H1 (cell line): ENCODE measurements at regions not wholly inside any gene's neighbourhood (a gene's known extent, or its start where the extent isn't known, plus 50 kb on each side); places are given as distances from the start of the nearest gene placed in this dataset.

Source experiments
- CTCF ChIA-PET: fragments of 300-600 bp; sonication (Branson Sonifier 250); formaldehyde crosslinking; loops from one replicate; lab custom pipeline; 2021; ENCODE audit not compliant: partially characterized antibody; lab: Charles Lee
- POLR2A ChIA-PET: fragments of 300-600 bp; sonication (Branson Sonifier 250); formaldehyde crosslinking; loops from one replicate; lab custom pipeline; 2021; ENCODE audit warnings: inconsistent platforms; ENCODE audit not compliant: partially characterized antibody; lab: Charles Lee
- DNase-seq, 2 experiments: peaks; one replicate each; pipeline versions ENCODE4 v3.0.0 to v3.0.0-alpha.2; 2010 to 2022; ENCODE audit warnings: low spot score in 2 of 2, low read depth in 1 of 2, mixed read lengths in 1 of 2
- FAIRE-seq: peaks from 2 replicates; lab custom pipeline; 2011; peaks lifted over from hg19 to GRCh38; lab: Jason Lieb, UNC
- H2AFZ ChIP-seq: 2 replicates; pipeline ENCODE4 v1.8.1; 2012; ENCODE audit warnings: low read length, inconsistent platforms
- H2AK5ac ChIP-seq: 2 replicates; pipeline ENCODE4 v1.6.1; 2013; ENCODE audit warnings: low read depth, low read length
- H2BK120ac ChIP-seq: replicated peaks from 2 replicates; pipeline ENCODE3; 2013; ENCODE audit warnings: low read depth, low read length, inconsistent platforms
- H2BK12ac ChIP-seq: 2 replicates; pipeline ENCODE4 v1.6.1; 2013; ENCODE audit warnings: low read depth, low read length
- H2BK15ac ChIP-seq: 2 replicates; pipeline ENCODE4 v1.6.1; 2013; ENCODE audit warnings: low read length
- H2BK20ac ChIP-seq: 2 replicates; pipeline ENCODE4 v1.6.1; 2013; ENCODE audit warnings: low read length
- H2BK5ac ChIP-seq: 2 replicates; pipeline ENCODE4 v1.6.1; 2013; ENCODE audit warnings: low read depth, low read length
- H3K14ac ChIP-seq: 2 replicates; pipeline ENCODE4 v1.6.1; 2013; ENCODE audit warnings: inconsistent platforms; ENCODE audit not compliant: insufficient read length
- H3K18ac ChIP-seq: 2 replicates; pipeline ENCODE4 v1.6.1; 2013; ENCODE audit warnings: low read length; ENCODE audit errors: extremely low read depth
- H3K23ac ChIP-seq: 2 replicates; pipeline ENCODE4 v1.6.1; 2013; ENCODE audit warnings: inconsistent platforms; ENCODE audit not compliant: insufficient read length
- H3K23me2 ChIP-seq: 2 replicates; pipeline ENCODE4 v1.6.1; 2013; ENCODE audit warnings: low read depth, low read length
- H3K27ac ChIP-seq: 2 replicates; pipeline ENCODE4 v1.6.1; 2011; ENCODE audit warnings: low read depth, low read length, inconsistent platforms
- H3K27me3 ChIP-seq, 4 experiments: replicated peaks in 1 of 4; 1 replicate in 1 of 4; 2 replicates in 3 of 4; pipeline versions ENCODE4 v1.6.1 to v1.8.1; 2011 to 2013; ENCODE audit warnings: low read length in 3 of 4, mild to moderate bottlenecking in 3 of 4, inconsistent platforms in 2 of 4, mixed read lengths in 2 of 4, moderate library complexity in 1 of 4; ENCODE audit not compliant: control insufficient read depth in 3 of 4, insufficient read depth in 3 of 4; ENCODE audit errors: extremely low read depth in 1 of 4
- H3K36me3 ChIP-seq, 4 experiments: 2 replicates each; pipeline versions ENCODE4 v1.6.1 to v1.8.1; 2011 to 2013; ENCODE audit warnings: mild to moderate bottlenecking in 4 of 4, low read length in 3 of 4, moderate library complexity in 2 of 4, control low read depth in 1 of 4, inconsistent platforms in 1 of 4; ENCODE audit not compliant: insufficient read depth in 4 of 4, control insufficient read depth in 2 of 4
- H3K4ac ChIP-seq: replicated peaks from 2 replicates; pipeline ENCODE3; 2013; ENCODE audit warnings: low read length, low read depth, mixed read lengths, inconsistent platforms; ENCODE audit not compliant: insufficient read length
- H3K4me1 ChIP-seq, 4 experiments: replicated peaks in 1 of 4; 1 replicate in 1 of 4; 2 replicates in 3 of 4; pipeline versions ENCODE4 v1.6.1 to v1.8.1; 2011 to 2013; ENCODE audit warnings: low read length in 3 of 4, inconsistent platforms in 2 of 4, mixed read lengths in 1 of 4; ENCODE audit not compliant: insufficient read depth in 4 of 4, control insufficient read depth in 3 of 4
- H3K4me2 ChIP-seq, 2 experiments: 2 replicates each; pipeline versions ENCODE4 v1.6.1 to v1.8.1; 2011 to 2013; ENCODE audit warnings: low read depth in 2 of 2, low read length in 2 of 2, control low read depth in 1 of 2, inconsistent platforms in 1 of 2, mild to moderate bottlenecking in 1 of 2; ENCODE audit not compliant: insufficient read depth in 1 of 2
- H3K4me3 ChIP-seq, 4 experiments: fragments of 200-600, 300-600 bp in 1 of 4; sonication (generic), shearing (Covaris generic), sonication (Bioruptor Twin) in 1 of 4; 2 replicates each; pipeline versions ENCODE4 v1.5.1 to v1.8.1; 2011 to 2016; ENCODE audit warnings: low read length in 4 of 4, low read depth in 3 of 4, control low read depth in 2 of 4, inconsistent platforms in 2 of 4, mild to moderate bottlenecking in 2 of 4, mixed read lengths in 1 of 4, moderate library complexity in 1 of 4; ENCODE audit not compliant: insufficient read depth in 2 of 4; ENCODE audit errors: extremely low read depth in 1 of 4
- H3K56ac ChIP-seq: replicated peaks from 2 replicates; pipeline ENCODE3; 2013; ENCODE audit warnings: low read depth, mild to moderate bottlenecking, mixed read lengths, low read length, inconsistent platforms; ENCODE audit not compliant: insufficient read length
- H3K79me1 ChIP-seq: 2 replicates; pipeline ENCODE4 v1.6.1; 2013; ENCODE audit warnings: low read depth, low read length, control low read depth
- H3K79me2 ChIP-seq, 2 experiments: 2 replicates each; pipeline versions ENCODE4 v1.6.1 to v1.8.1; 2012 to 2013; ENCODE audit warnings: low read length in 2 of 2, mild to moderate bottlenecking in 2 of 2, inconsistent platforms in 1 of 2; ENCODE audit not compliant: insufficient read depth in 2 of 2, control insufficient read depth in 1 of 2
- H3K9ac ChIP-seq, 4 experiments: replicated peaks in 1 of 4; 1 replicate in 1 of 4; 2 replicates in 3 of 4; pipeline versions ENCODE4 v1.6.1 to v1.8.1; 2011 to 2013; ENCODE audit warnings: low read depth in 3 of 4, low read length in 3 of 4, control low read depth in 2 of 4, mild to moderate bottlenecking in 2 of 4, moderate library complexity in 2 of 4, inconsistent platforms in 1 of 4; ENCODE audit errors: extremely low read depth in 1 of 4
- H3K9me3 ChIP-seq, 2 experiments: 2 replicates each; pipeline versions ENCODE4 v1.6.1 to v1.8.1; 2012 to 2013; ENCODE audit warnings: mild to moderate bottlenecking in 2 of 2, moderate library complexity in 2 of 2, control low read depth in 1 of 2, inconsistent platforms in 1 of 2, low read depth in 1 of 2, low read length in 1 of 2, mixed read lengths in 1 of 2; ENCODE audit not compliant: insufficient read depth in 2 of 2
- H4K20me1 ChIP-seq, 2 experiments: replicated peaks in 1 of 2; 2 replicates each; pipeline versions ENCODE3 to v1.8.1; 2011 to 2013; ENCODE audit warnings: inconsistent platforms in 2 of 2, low read length in 2 of 2, mild to moderate bottlenecking in 1 of 2; ENCODE audit not compliant: insufficient read depth in 2 of 2, control insufficient read depth in 1 of 2
- H4K5ac ChIP-seq: 2 replicates; pipeline ENCODE4 v1.6.1; 2013; ENCODE audit warnings: low read length, low read depth, mixed read lengths, inconsistent platforms; ENCODE audit not compliant: insufficient read length
- H4K8ac ChIP-seq: 2 replicates; pipeline ENCODE4 v1.8.0; 2013; ENCODE audit warnings: mild to moderate bottlenecking, moderate library complexity, low read length, inconsistent platforms; ENCODE audit not compliant: insufficient read depth; ENCODE audit errors: extremely low read depth
- H4K91ac ChIP-seq: replicated peaks from 2 replicates; pipeline ENCODE3; 2013; ENCODE audit warnings: low read length, mixed read lengths, inconsistent platforms; ENCODE audit not compliant: insufficient read length
- ASH2L ChIP-seq: fragments of 200-600, 300-600 bp; sonication (generic); IDR thresholded peaks from one replicate; pipeline ENCODE4 v1.7.1; 2017; ENCODE audit warnings: low read length
- CEBPB ChIP-seq: IDR thresholded peaks from 2 replicates; pipeline ENCODE4 v1.6.1; 2012; ENCODE audit warnings: low read depth, low read length
- GABPA ChIP-seq: IDR thresholded peaks from 2 replicates; pipeline ENCODE4 v1.6.1; 2011; ENCODE audit warnings: mild to moderate bottlenecking, low read length, moderate library complexity, borderline replicate concordance; ENCODE audit not compliant: insufficient read depth
- PHF8 ChIP-seq: fragments of 200-600 bp; sonication (generic); conservative IDR thresholded peaks from 2 replicates; pipeline ENCODE4 v1.7.1; 2012; ENCODE audit warnings: low read depth, mild to moderate bottlenecking, inconsistent platforms, low read length, moderate library complexity
- POLR2AphosphoS5 ChIP-seq: IDR thresholded peaks from 2 replicates; pipeline ENCODE4 v1.6.1; 2011; ENCODE audit warnings: low read depth, low read length
- RFX5 ChIP-seq: IDR thresholded peaks from 2 replicates; pipeline ENCODE4 v1.6.1; 2011; ENCODE audit warnings: low read depth, low read length, improper control_type of control experiment, borderline replicate concordance
- SRF ChIP-seq: IDR thresholded peaks from 2 replicates; pipeline ENCODE4 v1.6.1; 2011; ENCODE audit warnings: mild to moderate bottlenecking, low read depth, low read length, moderate library complexity
- ZNF274 ChIP-seq: IDR thresholded peaks from 2 replicates; pipeline ENCODE4 v1.7.0; 2012; ENCODE audit warnings: low read length, borderline replicate concordance; ENCODE audit errors: extremely low read depth
- WGBS, 2 experiments: shearing (Covaris generic) in 1 of 2; methylation state at CpG; one replicate each; pipeline versions ENCODE4 v1.1.6 to v1.1.7; 2013 to 2015; ENCODE audit warnings: low lambda C conversion rate in 2 of 2, mixed read lengths in 2 of 2, inconsistent platforms in 1 of 2, low coverage in 1 of 2, missing lambda C conversion rate in 1 of 2; ENCODE audit not compliant: insufficient replicate concordance in 2 of 2, insufficient coverage in 1 of 2, insufficient read length in 1 of 2; ENCODE audit errors: extremely low coverage in 1 of 2, missing lambda C conversion rate in 1 of 2; 5-methylcytosine and 5-hydroxymethylcytosine counted together

GRCh38 chr1:105208581-105208980 lies 1458.9 kb downstream of the AMY1C start:
- ChIA-PET CTCF (no interaction called here), POLR2A (no interaction called here)
- Histone ChIP-seq H3K27ac (no peak overlapping the region), H4K5ac (no peak overlapping the region), H3K79me2 (no peaks in the 10 kb centered on the region), H2BK20ac (no peak overlapping the region), H3K4me2 (no peak overlapping the region), H3K4ac (no peak overlapping the region), H2BK120ac (no peak overlapping the region), H3K4me1 (no peaks in the 10 kb centered on the region), H3K56ac (no peak overlapping the region), H3K18ac (no peak overlapping the region), H4K20me1 (no peaks in the 10 kb centered on the region), H3K23ac (no peak overlapping the region), H3K27me3 (no peaks in the 10 kb centered on the region), H3K9ac (no peak overlapping the region), H2AFZ (no peak overlapping the region), H3K23me2 (no peaks in the 10 kb centered on the region), H2AK5ac (no peak overlapping the region), H3K36me3 (no peaks in the 10 kb centered on the region), H3K4me3 (no peak overlapping the region), H2BK5ac (no peak overlapping the region), H3K14ac (no peak overlapping the region), H3K79me1 (no peaks in the 10 kb centered on the region), H4K8ac (no peak overlapping the region), H2BK12ac (no peak overlapping the region), H4K91ac (no peak overlapping the region), H2BK15ac (no peak overlapping the region), H3K9me3 (no peaks in the 10 kb centered on the region)
- DNase-seq, result no peak
- TF ChIP-seq SRF (no peak), GABPA (no peak), RFX5 (no peak), ZNF274 (no peak), PHF8 (no peak), CEBPB (no peak), ASH2L (no peak), POLR2AphosphoS5 (no peak)
- 100% methylated on average over 3 of the region's 3 CpGs; no CpG with 5 or more reads in 1 of the 2 experiments for WGBS, 2 experiments
- no peak for FAIRE-seq
